Ovary (tissue), 7 donors: ENCODE measurements at regions not wholly inside any gene's neighbourhood (a gene's known extent, or its start where the extent isn't known, plus 50 kb on each side); places are given as distances from the start of the nearest gene placed in this dataset.

Experiments used
- DNase-seq, 5 donors: peaks; one replicate each; pipeline ENCODE4 v3.0.0-alpha.2; 2019 to 2020
- H3K27ac ChIP-seq, 2 donors: fragments of 200-600 bp; one replicate each; pipeline versions ENCODE4 v1.5.1 to v1.8.0; 2019 to 2022
- H3K27me3 ChIP-seq: fragments of 200-600 bp; one replicate; pipeline ENCODE4 v1.8.0; 2022
- H3K36me3 ChIP-seq: fragments of 200-600 bp; sonication (generic); one replicate; pipeline ENCODE4 v1.5.1; 2019
- H3K4me1 ChIP-seq: one replicate; pipeline ENCODE4 v1.8.1; 2013; ENCODE audit warnings: mild to moderate bottlenecking, moderate library complexity; ENCODE audit not compliant: insufficient read depth
- H3K4me3 ChIP-seq: fragments of 200-600 bp; sonication (generic); one replicate; pipeline ENCODE4 v1.5.1; 2017
- H3K9me3 ChIP-seq, 2 donors: fragments of 200-600 bp in 1 of 2; sonication (generic) in 1 of 2; one replicate each; pipeline versions ENCODE4 v1.5.1 to v1.8.1; 2013 to 2019; ENCODE audit warnings: mild to moderate bottlenecking in 1 of 2, moderate library complexity in 1 of 2
- EP300 ChIP-seq: sonication (generic); formaldehyde crosslinking; IDR thresholded peaks from one replicate; pipeline ENCODE4 v1.6.1; 2017; ENCODE audit warnings: antibody characterized with exemption
- POLR2A ChIP-seq: fragments of 450-650 bp; IDR thresholded peaks from one replicate; pipeline ENCODE4 v1.6.1; 2017; ENCODE audit warnings: antibody characterized with exemption, mild to moderate bottlenecking, moderate library complexity
- WGBS, 3 donors: extraction: QIAGEN DNeasy Blood & Tissue Kit in 1 of 3; methylation state at CpG; one replicate each; pipeline versions ENCODE4 v1.1.5 to v1.1.7; 2013 to 2017; 5-methylcytosine and 5-hydroxymethylcytosine counted together
- intact Hi-C, 4 donors: fragments of 100-400 bp; cut with DNase I; formaldehyde crosslinking; loops; one replicate each; pipeline versions ENCODE4 v1.11.0 to v1.15.1; 2022 to 2023
- TF ChIP-seq, protein P1 (sequence below), 3 donors: fragments of 450-650 bp in 2 of 3; fragments of 200-600 bp in 1 of 3; IDR thresholded peaks; one replicate each; pipeline versions ENCODE4 v1.5.1 to v1.8.0; 2016 to 2022; ENCODE audit warnings: antibody characterized with exemption in 3 of 3, mild to moderate bottlenecking in 1 of 3
- donor health status: DM: no; HTN: no; CAD: no; lungs with moderate emphysema.
- donor health status: DM: no; HTN: no; CAD: no.
- donor health status: Bipolar disorder and iron deficiency.
- donor health status: DM: no; HTN: no; CAD: no.
- donor health status: DM: yes; HTN: yes; CAD: no.

DNA sequence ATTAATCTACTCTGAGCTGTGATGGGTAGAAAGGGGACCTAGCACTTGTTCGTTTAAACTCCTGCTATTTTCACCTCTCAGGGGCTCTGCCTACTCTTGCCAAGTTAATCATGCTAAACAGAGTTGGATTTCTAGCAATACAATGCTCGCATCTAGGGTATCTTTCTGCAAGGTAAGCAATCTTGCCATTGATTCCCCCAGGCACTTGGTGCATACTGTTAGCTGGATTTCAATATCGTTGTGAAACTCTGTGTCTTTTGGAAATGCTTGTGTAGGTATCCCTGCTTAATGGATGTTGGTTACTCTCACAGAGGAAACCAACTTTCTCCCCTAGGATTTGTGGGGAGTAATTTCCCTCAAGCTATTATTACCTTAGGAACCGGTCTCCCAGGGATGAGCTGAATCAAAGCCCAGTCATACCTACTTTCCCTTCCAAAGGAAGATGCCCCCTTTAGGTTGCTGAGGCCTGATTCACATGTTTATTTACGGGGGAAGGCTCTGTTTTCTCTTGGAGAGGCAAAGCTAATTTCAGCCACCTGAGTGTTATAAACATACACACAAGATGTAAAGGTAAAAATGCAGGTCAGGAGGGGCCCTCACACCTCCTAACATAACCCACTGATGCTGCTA, 366.8 kb downstream of the FBXW7 start:
- H3K4me3 ChIP-seq, result no peak overlapping the region
- H3K27ac ChIP-seq, result no peak overlapping the region
- H3K27me3 ChIP-seq, result no peaks in the 10 kb centered on the region
- H3K36me3 ChIP-seq, result no peaks in the 10 kb centered on the region
- intact Hi-C loops, result no loop called here
- no peaks in the 10 kb centered on the region for H3K9me3 ChIP-seq
- WGBS, 3 donors, result 54 to 61% (median 57%) methylated on average over 5 of the region's 5 CpGs
- no peak for DNase-seq
- TF ChIP-seq POLR2A (no peak), EP300 (no peak)
- H3K4me1 ChIP-seq, result no peaks in the 10 kb centered on the region

- no peaks in the 10 kb centered on the region for H3K4me1 ChIP-seq
- no peak overlapping the region for H3K4me3 ChIP-seq
- no peak for DNase-seq
- no peak overlapping the region for H3K27ac ChIP-seq
- no peaks in the 10 kb centered on the region for H3K9me3 ChIP-seq
- TF ChIP-seq EP300 (no peak), POLR2A (no peak)
- TF ChIP-seq, protein P1, sequence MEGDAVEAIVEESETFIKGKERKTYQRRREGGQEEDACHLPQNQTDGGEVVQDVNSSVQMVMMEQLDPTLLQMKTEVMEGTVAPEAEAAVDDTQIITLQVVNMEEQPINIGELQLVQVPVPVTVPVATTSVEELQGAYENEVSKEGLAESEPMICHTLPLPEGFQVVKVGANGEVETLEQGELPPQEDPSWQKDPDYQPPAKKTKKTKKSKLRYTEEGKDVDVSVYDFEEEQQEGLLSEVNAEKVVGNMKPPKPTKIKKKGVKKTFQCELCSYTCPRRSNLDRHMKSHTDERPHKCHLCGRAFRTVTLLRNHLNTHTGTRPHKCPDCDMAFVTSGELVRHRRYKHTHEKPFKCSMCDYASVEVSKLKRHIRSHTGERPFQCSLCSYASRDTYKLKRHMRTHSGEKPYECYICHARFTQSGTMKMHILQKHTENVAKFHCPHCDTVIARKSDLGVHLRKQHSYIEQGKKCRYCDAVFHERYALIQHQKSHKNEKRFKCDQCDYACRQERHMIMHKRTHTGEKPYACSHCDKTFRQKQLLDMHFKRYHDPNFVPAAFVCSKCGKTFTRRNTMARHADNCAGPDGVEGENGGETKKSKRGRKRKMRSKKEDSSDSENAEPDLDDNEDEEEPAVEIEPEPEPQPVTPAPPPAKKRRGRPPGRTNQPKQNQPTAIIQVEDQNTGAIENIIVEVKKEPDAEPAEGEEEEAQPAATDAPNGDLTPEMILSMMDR (IDR thresholded peaks at IDR 0.05), result no peak
- H3K27me3 ChIP-seq, result no peaks in the 10 kb centered on the region
- 14 to 22% (median 15%) methylated on average over 6 of the region's 6 CpGs for WGBS, 3 donors
- H3K36me3 ChIP-seq, result no peaks in the 10 kb centered on the region
- intact Hi-C loops, result no loop called here
Measured at GRCh38 chr4:152166567-152166966, 369.3 kb downstream of the FBXW7 start.

DNA sequence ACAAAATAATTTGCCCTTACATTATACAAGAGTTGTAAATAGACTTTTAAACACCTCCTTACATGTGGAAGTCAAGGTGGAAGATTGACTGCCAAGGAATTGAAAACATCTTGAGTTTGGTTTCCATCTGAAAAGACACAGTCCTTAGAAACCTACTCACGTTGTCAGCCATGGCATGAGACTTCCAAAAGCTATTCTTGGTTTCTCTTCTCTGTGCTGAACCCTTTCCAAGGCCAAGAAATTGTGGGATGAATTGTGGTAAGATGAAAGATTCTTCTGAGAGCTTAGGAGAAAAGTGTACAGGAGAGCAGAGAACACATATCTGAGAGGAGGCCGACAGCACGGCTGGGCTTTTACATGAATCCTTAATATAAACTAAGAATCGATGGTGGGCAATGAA, 370.0 kb downstream of the FBXW7 start:
- H3K4me1 ChIP-seq, result no peaks in the 10 kb centered on the region
- no peaks in the 10 kb centered on the region for H3K9me3 ChIP-seq
- no peak overlapping the region for H3K4me3 ChIP-seq
- intact Hi-C loops, result no loop called here
- TF ChIP-seq POLR2A, result no peak
- TF ChIP-seq EP300, result no peak
- TF ChIP-seq, protein P1 (IDR thresholded peaks at IDR 0.05), result no peak
- DNase-seq, result no peak
- H3K36me3 ChIP-seq, result no peaks in the 10 kb centered on the region
- 67 to 79% (median 69%) methylated on average over 4 of the region's 4 CpGs for WGBS, 3 donors
- H3K27me3 ChIP-seq, result no peaks in the 10 kb centered on the region
- no peak overlapping the region for H3K27ac ChIP-seq

DNA sequence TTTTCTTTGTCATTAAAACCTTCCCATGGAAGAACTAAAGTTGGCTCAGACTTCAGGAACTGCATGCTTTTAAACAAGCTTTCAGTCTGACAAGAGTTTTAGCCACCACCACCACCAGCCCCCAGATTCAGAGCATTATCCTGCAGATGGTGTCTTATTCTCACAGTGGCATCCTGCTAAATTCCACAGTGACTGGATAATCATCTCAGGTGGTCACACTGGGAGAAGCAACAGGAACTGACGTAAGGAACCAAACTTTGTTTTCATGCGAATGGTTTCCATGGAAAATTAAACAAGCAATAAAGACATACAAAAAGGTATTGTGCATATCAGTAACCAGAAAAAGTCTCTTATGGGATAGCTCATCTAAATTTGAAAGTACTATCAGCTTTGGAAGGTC, 370.7 kb downstream of the FBXW7 start:
- WGBS, 3 donors, result 18 to 44% (median 41%) methylated on average over 2 of the region's 2 CpGs
- intact Hi-C loops, result no loop called here
- Histone ChIP-seq H3K36me3 (no peaks in the 10 kb centered on the region), H3K27me3 (no peaks in the 10 kb centered on the region), H3K4me3 (no peak overlapping the region), H3K27ac (no peak overlapping the region), H3K9me3 (no peaks in the 10 kb centered on the region), H3K4me1 (no peaks in the 10 kb centered on the region)
- TF ChIP-seq POLR2A (no peak), EP300 (no peak)
- TF ChIP-seq, protein P1 (IDR thresholded peaks at IDR 0.05), result no peak
- DNase-seq, result no peak

GRCh38 chr4:152164561-152164960, 371.3 kb downstream of the FBXW7 start:
- TF ChIP-seq, protein P1 (IDR thresholded peaks at IDR 0.05), result no peak
- TF ChIP-seq EP300 (no peak), POLR2A (no peak)
- H3K9me3 ChIP-seq, result no peaks in the 10 kb centered on the region
- no peaks in the 10 kb centered on the region for H3K36me3 ChIP-seq
- no peak overlapping the region for H3K4me3 ChIP-seq
- intact Hi-C loops, result no loop called here
- no peak for DNase-seq
- WGBS, 3 donors, result 82 to 100% (median 96%) methylated on average over 1 of the region's 1 CpG
- no peak overlapping the region for H3K27ac ChIP-seq
- H3K4me1 ChIP-seq, result no peaks in the 10 kb centered on the region
- H3K27me3 ChIP-seq, result no peaks in the 10 kb centered on the region
